NCI-H82 treated with DMSO at 0.1 percent for 48 hours (cell line): ENCODE measurements at regions not wholly inside any gene's neighbourhood (a gene's known extent, or its start where the extent isn't known, plus 50 kb on each side); places are given as distances from the start of the nearest gene placed in this dataset.
A peak's percentile ranks its signal among the peaks of the same experiment; 100 is the strongest.

Experiments
- DNase-seq: peaks from one replicate; lab custom pipeline; 2025; ENCODE audit not compliant: unreplicated experiment; lab: John Stamatoyannopoulos, UW

- no peak for DNase-seq
Measured at GRCh38 chr7:119065966-119066365, 841.5 kb downstream of the ANKRD7 start.

GRCh38 chr7:119086026-119086425, 861.5 kb downstream of the ANKRD7 start:
- DNase-seq, result no peak

GRCh38 chr7:119090851-119091250, 866.3 kb downstream of the ANKRD7 start:
- DNase-seq, result no peak

- DNase-seq, result no peak
Measured at GRCh38 chr7:119096683-119097082, 872.2 kb downstream of the ANKRD7 start.

GRCh38 chr7:119100611-119101258, 876.2 kb downstream of the ANKRD7 start:
- peak; percentile 70 for DNase-seq

- DNase-seq, result no peak
Measured at GRCh38 chr7:119102291-119102690, 877.8 kb downstream of the ANKRD7 start.

- no peak for DNase-seq
Measured at GRCh38 chr7:119105381-119105780, 880.9 kb downstream of the ANKRD7 start.

DNA sequence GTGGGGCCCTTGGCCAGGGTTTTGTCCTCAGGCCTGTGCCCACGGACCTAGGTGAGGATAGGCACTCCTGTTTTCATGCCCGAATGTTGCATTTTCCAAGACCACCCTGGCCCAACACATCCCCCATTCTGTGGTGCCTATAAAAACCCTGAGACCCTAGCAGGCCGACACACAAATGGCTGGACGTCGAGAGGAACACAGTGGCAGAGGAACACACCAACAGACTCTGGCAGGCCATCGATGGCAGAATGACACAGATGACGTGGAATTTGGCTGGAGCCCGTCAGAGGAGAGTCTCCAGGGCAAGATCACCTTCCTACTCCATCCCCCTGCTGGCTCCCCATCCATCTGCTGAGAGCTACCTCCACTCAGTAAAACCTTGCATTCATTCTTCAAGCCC, 898.8 kb downstream of the ANKRD7 start:
- DNase-seq, result no peak

DNA sequence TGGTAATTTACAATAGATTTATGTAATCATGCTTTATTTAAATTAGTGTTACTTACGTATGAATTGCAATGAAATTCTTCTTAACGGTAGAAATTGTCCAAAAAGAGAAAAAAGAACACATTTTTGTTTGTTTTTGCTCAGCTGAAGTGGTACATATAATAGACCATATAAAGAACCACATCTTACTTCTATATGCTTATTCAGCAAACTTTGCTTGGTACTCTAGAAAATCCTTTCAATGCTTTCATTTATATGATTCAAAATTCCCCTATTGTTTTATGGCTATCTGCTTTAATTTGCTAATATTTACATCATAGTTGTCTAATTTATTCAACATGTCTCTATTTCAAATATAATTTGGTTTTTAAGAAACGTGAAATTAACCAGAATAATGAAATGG, 903.2 kb downstream of the ANKRD7 start:
- DNase-seq, result no peak

GRCh38 chr7:119132436-119132835, 907.9 kb downstream of the ANKRD7 start:
- DNase-seq, result no peak

GRCh38 chr7:119167431-119167830, 942.9 kb downstream of the ANKRD7 start:
- DNase-seq, result no peak

- DNase-seq, result no peak
Measured at GRCh38 chr7:119172043-119172442, 947.5 kb downstream of the ANKRD7 start.

GRCh38 chr7:119175911-119176627, 951.6 kb downstream of the ANKRD7 start:
- DNase-seq, result peak; percentile 72

GRCh38 chr7:119177863-119178262, 953.4 kb downstream of the ANKRD7 start:
- DNase-seq, result no peak

DNA sequence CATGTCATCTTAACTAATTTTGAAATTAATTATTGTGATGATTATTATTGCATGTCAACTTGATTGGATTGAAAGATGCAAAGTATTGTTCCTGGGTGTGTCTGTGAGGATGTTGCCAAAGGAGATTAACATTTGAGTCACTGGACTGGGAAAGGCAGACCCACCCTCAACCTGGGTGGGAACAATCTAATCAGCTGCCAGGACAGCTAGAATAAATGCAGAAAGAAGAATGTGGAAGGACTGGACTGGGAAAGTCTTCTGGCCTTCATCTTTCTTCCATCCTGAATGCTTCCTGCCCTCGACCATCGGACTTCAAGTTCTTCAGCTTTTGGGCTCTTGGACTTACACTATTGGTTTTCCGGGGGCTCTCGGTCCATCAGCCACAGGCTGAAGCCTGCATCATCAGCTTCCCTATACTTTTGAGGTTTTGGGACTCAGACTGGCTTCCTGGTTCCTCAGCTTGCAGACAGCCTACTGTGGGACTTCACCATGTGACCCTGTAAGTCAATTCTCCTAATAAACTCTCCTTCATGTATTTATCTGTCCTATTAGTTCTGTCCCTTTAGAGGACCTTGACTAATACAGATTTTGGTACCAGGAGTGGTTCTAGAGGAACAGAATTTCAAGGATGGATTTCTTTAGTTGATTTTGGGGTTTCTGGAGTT, 959.8 kb downstream of the ANKRD7 start:
- no peak for DNase-seq

GRCh38 chr7:119196183-119196582, 971.7 kb downstream of the ANKRD7 start:
- DNase-seq, result no peak

GRCh38 chr7:119197172-119197876, 972.8 kb downstream of the ANKRD7 start:
- DNase-seq, result no peak

GRCh38 chr7:119197877-119198527, 973.5 kb downstream of the ANKRD7 start:
- peak; percentile 39 for DNase-seq

DNA sequence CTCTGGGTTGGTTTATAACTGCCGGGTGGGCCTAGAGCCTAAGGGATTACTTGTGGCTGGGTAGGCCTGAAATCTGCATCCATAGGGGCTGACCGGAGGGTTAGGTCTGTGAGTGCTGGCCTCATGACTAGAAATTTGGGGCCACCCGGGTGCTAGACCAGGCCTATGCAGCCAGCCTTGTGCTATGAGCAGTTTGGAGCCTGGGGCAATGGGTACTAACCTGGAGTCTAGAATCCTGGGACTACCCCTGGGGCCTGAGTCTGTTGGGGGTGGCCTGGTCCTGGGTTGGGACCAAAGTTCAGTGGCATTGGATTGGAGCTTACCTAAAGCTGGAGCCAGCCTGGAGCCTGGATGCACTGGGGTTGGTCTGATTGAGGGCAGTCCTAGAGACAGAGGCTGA, 995.2 kb downstream of the ANKRD7 start:
- no peak for DNase-seq

GRCh38 chr7:119223930-119224329, 999.4 kb downstream of the ANKRD7 start:
- no peak for DNase-seq

- DNase-seq, result no peak
Measured at GRCh38 chr7:119228482-119228881, 1004.0 kb downstream of the ANKRD7 start.
